ENCODE measurements at regions not wholly inside any gene's neighbourhood (a gene's known extent, or its start where the extent isn't known, plus 50 kb on each side); places are given as distances from the start of the nearest gene placed in this dataset.

DNA sequence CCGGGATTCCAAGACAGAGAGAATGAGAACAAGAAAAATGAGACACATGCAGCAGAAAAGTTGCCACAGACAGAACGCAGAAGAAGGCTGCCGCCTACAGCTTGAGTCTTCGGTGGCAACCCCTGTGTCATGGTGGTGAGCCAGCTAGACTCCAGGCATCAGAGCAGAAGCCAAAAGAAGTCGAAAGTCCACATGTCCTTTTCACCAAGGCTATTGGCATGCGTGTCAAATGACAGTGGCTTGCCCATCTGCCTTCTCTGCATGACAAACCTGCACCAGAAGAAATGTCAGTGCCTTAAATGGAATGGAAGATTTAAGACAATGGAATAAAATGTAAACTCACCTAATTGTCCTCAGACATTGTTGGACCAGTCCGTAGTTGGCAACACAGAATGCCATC, 93.9 kb upstream of the NPSR1 start:
- Histone ChIP-seq H3K27me3 (ENCODE audit: control insufficient read depth in 2 of 2, insufficient read depth in 2 of 2, low read length in 2 of 2) (no peaks in the 10 kb centered on the region), H3K4me3 (no peak overlapping the region), H3K4me2 (ENCODE audit: insufficient read depth, low read length) (no peak overlapping the region), H3K79me2 (ENCODE audit: control insufficient read depth, insufficient read depth, low read length) (no peaks in the 10 kb centered on the region), H3K9me3 (replicated peaks; ENCODE audit: control insufficient read depth, insufficient read depth, low read depth, low read length) (no peaks in the 10 kb centered on the region), H3K36me3 (ENCODE audit: control insufficient read depth, insufficient read depth, low read length) (no peaks in the 10 kb centered on the region), H3K27ac (ENCODE audit: extremely low read depth, low read depth, low read length) (no peak overlapping the region), H3K9ac (ENCODE audit: insufficient read depth in 1 of 2, low read depth in 2 of 2, low read length in 2 of 2) (no peak overlapping the region), H3K4me1 (replicated peaks in 1 of 2; ENCODE audit: control insufficient read depth in 2 of 2, insufficient read depth in 2 of 2, low read length in 2 of 2) (no peaks in the 10 kb centered on the region), H3K9me1 (ENCODE audit: control insufficient read depth, insufficient read depth, low read length) (no peaks in the 10 kb centered on the region), H2AFZ (ENCODE audit: low read depth, low read length) (no peak overlapping the region), H4K20me1 (replicated peaks; ENCODE audit: control insufficient read depth, insufficient read depth, low read length) (no peaks in the 10 kb centered on the region)
- ChIA-PET CTCF (ENCODE audit: low intra/inter-chr PET ratio) (no interaction called here), POLR2A (no interaction called here)
- DNase-seq (ENCODE audit: extremely low read depth in 1 of 4, low spot score in 3 of 4) (no peak), ATAC-seq (no peak), FAIRE-seq (no peak)
- in situ Hi-C loops (cut with MboI) (no loop called here), intact Hi-C loops (cut with micrococcal nuclease) (no loop called here)
- no TSS peak for BruUV-seq (replicated peaks)
- TF ChIP-seq, protein P1, sequence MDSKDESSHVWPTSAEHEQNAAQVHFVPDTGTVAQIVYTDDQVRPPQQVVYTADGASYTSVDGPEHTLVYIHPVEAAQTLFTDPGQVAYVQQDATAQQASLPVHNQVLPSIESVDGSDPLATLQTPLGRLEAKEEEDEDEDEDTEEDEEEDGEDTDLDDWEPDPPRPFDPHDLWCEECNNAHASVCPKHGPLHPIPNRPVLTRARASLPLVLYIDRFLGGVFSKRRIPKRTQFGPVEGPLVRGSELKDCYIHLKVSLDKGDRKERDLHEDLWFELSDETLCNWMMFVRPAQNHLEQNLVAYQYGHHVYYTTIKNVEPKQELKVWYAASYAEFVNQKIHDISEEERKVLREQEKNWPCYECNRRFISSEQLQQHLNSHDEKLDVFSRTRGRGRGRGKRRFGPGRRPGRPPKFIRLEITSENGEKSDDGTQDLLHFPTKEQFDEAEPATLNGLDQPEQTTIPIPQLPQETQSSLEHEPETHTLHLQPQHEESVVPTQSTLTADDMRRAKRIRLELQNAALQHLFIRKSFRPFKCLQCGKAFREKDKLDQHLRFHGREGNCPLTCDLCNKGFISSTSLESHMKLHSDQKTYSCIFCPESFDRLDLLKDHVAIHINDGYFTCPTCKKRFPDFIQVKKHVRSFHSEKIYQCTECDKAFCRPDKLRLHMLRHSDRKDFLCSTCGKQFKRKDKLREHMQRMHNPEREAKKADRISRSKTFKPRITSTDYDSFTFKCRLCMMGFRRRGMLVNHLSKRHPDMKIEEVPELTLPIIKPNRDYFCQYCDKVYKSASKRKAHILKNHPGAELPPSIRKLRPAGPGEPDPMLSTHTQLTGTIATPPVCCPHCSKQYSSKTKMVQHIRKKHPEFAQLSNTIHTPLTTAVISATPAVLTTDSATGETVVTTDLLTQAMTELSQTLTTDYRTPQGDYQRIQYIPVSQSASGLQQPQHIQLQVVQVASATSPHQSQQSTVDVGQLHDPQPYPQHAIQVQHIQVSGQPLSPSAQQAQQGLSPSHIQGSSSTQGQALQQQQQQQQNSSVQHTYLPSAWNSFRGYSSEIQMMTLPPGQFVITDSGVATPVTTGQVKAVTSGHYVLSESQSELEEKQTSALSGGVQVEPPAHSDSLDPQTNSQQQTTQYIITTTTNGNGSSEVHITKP (IDR thresholded peaks at IDR 0.05; ENCODE audit: partially characterized antibody) = no peak
- TF ChIP-seq NR2F6 (CRISPR knock-in tag; IDR thresholded peaks at IDR 0.05) = no peak
- no peak for TF ChIP-seq ZNF780A (CRISPR knock-in tag; IDR thresholded peaks at IDR 0.05)
- no peak for TF ChIP-seq PYGO2 (tag; IDR thresholded peaks at IDR 0.05)
- no peak for TF ChIP-seq ZNF140 (CRISPR knock-in tag; IDR thresholded peaks at IDR 0.05)
- TF ChIP-seq, protein P2, sequence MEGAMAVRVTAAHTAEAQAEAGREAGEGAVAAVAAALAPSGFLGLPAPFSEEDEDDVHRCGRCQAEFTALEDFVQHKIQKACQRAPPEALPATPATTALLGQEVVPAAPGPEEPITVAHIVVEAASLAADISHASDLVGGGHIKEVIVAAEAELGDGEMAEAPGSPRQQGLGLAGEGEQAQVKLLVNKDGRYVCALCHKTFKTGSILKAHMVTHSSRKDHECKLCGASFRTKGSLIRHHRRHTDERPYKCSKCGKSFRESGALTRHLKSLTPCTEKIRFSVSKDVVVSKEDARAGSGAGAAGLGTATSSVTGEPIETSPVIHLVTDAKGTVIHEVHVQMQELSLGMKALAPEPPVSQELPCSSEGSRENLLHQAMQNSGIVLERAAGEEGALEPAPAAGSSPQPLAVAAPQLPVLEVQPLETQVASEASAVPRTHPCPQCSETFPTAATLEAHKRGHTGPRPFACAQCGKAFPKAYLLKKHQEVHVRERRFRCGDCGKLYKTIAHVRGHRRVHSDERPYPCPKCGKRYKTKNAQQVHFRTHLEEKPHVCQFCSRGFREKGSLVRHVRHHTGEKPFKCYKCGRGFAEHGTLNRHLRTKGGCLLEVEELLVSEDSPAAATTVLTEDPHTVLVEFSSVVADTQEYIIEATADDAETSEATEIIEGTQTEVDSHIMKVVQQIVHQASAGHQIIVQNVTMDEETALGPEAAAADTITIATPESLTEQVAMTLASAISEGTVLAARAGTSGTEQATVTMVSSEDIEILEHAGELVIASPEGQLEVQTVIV (CRISPR knock-in tag; IDR thresholded peaks at IDR 0.05; ENCODE audit: borderline replicate concordance) = no peak
- no peak for TF ChIP-seq MECOM (CRISPR knock-in tag; IDR thresholded peaks at IDR 0.05)
- no peak for TF ChIP-seq ZZZ3 (IDR thresholded peaks at IDR 0.05)
- TF ChIP-seq XRCC4 (IDR thresholded peaks at IDR 0.05; ENCODE audit: extremely low read depth, insufficient read depth, insufficient read length) = no peak
- no peak for TF ChIP-seq TAF15 (IDR thresholded peaks at IDR 0.05; ENCODE audit: low read depth, low read length)
- TF ChIP-seq, protein P3, sequence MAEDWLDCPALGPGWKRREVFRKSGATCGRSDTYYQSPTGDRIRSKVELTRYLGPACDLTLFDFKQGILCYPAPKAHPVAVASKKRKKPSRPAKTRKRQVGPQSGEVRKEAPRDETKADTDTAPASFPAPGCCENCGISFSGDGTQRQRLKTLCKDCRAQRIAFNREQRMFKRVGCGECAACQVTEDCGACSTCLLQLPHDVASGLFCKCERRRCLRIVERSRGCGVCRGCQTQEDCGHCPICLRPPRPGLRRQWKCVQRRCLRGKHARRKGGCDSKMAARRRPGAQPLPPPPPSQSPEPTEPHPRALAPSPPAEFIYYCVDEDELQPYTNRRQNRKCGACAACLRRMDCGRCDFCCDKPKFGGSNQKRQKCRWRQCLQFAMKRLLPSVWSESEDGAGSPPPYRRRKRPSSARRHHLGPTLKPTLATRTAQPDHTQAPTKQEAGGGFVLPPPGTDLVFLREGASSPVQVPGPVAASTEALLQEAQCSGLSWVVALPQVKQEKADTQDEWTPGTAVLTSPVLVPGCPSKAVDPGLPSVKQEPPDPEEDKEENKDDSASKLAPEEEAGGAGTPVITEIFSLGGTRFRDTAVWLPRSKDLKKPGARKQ (CRISPR knock-in tag; IDR thresholded peaks at IDR 0.05) = no peak
- TF ChIP-seq, protein P4, sequence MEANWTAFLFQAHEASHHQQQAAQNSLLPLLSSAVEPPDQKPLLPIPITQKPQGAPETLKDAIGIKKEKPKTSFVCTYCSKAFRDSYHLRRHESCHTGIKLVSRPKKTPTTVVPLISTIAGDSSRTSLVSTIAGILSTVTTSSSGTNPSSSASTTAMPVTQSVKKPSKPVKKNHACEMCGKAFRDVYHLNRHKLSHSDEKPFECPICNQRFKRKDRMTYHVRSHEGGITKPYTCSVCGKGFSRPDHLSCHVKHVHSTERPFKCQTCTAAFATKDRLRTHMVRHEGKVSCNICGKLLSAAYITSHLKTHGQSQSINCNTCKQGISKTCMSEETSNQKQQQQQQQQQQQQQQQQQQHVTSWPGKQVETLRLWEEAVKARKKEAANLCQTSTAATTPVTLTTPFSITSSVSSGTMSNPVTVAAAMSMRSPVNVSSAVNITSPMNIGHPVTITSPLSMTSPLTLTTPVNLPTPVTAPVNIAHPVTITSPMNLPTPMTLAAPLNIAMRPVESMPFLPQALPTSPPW (CRISPR knock-in tag; IDR thresholded peaks at IDR 0.05) = no peak
- no peak for TF ChIP-seq SP1 (CRISPR knock-in tag; IDR thresholded peaks at IDR 0.05)
- no peak for TF ChIP-seq ZNF75A (CRISPR knock-in tag; IDR thresholded peaks at IDR 0.05)
- WGBS (ENCODE audit: insufficient coverage, low coverage, missing lambda C conversion rate) = under 1% methylated on average over 7 of the region's 7 CpGs
